Calu3 (cell line): ENCODE measurements at regions not wholly inside any gene's neighbourhood (a gene's known extent, or its start where the extent isn't known, plus 50 kb on each side); places are given as distances from the start of the nearest gene placed in this dataset.

Source experiments
- BruUV-seq: library from RNA; stranded (reverse); fragments of 400-500 nt; replicated peaks from 2 replicates; lab custom pipeline; 2021; lab: Mats Ljungman, UMichigan
- CTCF ChIA-PET: fragments of 300-600 bp; sonication (Branson Sonifier 250); formaldehyde crosslinking; loops from one replicate; lab custom pipeline; 2022; ENCODE audit warnings: antibody characterized with exemption; lab: Charles Lee
- DNase-seq: peaks from one replicate; pipeline ENCODE4 v3.0.0; 2022
- H3K27ac Mint-ChIP-seq: one replicate; pipeline ENCODE4 v1.8.0; 2022; ENCODE audit warnings: mixed read lengths; ENCODE audit not compliant: unreplicated experiment
- H3K27me3 Mint-ChIP-seq: one replicate; pipeline ENCODE4 v1.8.0; 2022; ENCODE audit warnings: mixed read lengths; ENCODE audit not compliant: unreplicated experiment
- H3K36me3 Mint-ChIP-seq: one replicate; pipeline ENCODE4 v1.8.0; 2022; ENCODE audit warnings: mild to moderate bottlenecking, moderate library complexity, mixed read lengths; ENCODE audit not compliant: insufficient read depth, unreplicated experiment
- H3K4me1 Mint-ChIP-seq: one replicate; pipeline ENCODE4 v1.8.0; 2022; ENCODE audit warnings: mild to moderate bottlenecking, low read depth, mixed read lengths; ENCODE audit not compliant: unreplicated experiment
- H3K4me3 Mint-ChIP-seq: one replicate; pipeline ENCODE4 v1.8.0; 2022; ENCODE audit warnings: mild to moderate bottlenecking, low read depth, moderate library complexity, mixed read lengths; ENCODE audit not compliant: unreplicated experiment
- H3K9me3 Mint-ChIP-seq: one replicate; pipeline ENCODE4 v1.8.0; 2022; ENCODE audit warnings: low read depth, mixed read lengths; ENCODE audit not compliant: unreplicated experiment
- CTCF ChIP-seq: fragments of 200-600 bp; IDR thresholded peaks from one replicate; pipeline ENCODE4 v1.8.0; 2022; ENCODE audit warnings: antibody characterized with exemption; ENCODE audit not compliant: unreplicated experiment
- intact Hi-C: fragments of 100-400 bp; cut with micrococcal nuclease; formaldehyde crosslinking; loops from one replicate; pipeline ENCODE4 v1.10.0; 2022; ENCODE audit not compliant: unreplicated experiment

GRCh38 chr19:31146546-31147183 lies 202.6 kb downstream of the TSHZ3 start:
- Mint-ChIP-seq H3K4me1 (no peaks in the 10 kb centered on the region), H3K4me3 (no peak overlapping the region), H3K27ac (no peak overlapping the region), H3K9me3 (peaks cover 14% of the 10 kb centered on the region), H3K36me3 (no peaks in the 10 kb centered on the region), H3K27me3 (no peaks in the 10 kb centered on the region)
- no TSS peak for BruUV-seq
- DNase-seq = no peak
- no peak for TF ChIP-seq CTCF
- intact Hi-C loops = no loop called here
- CTCF ChIA-PET = no interaction called here

GRCh38 chr19:31146015-31146414 lies 203.2 kb downstream of the TSHZ3 start:
- CTCF ChIA-PET = no interaction called here

GRCh38 chr19:31145007-31145406 lies 204.2 kb downstream of the TSHZ3 start:
- no peak for DNase-seq
- Mint-ChIP-seq H3K9me3 (peaks cover 13% of the 10 kb centered on the region), H3K4me1 (no peaks in the 10 kb centered on the region), H3K4me3 (no peak overlapping the region), H3K27me3 (no peaks in the 10 kb centered on the region), H3K36me3 (no peaks in the 10 kb centered on the region), H3K27ac (no peak overlapping the region)
- CTCF ChIA-PET = no interaction called here
- no peak for TF ChIP-seq CTCF
- intact Hi-C loops = no loop called here
- BruUV-seq = no TSS peak

More at GRCh38 chr19:31146015-31146414, 203.2 kb downstream of the TSHZ3 start:
- intact Hi-C loops = no loop called here
- no peak for TF ChIP-seq CTCF
- Mint-ChIP-seq H3K4me3 (no peak overlapping the region), H3K36me3 (no peaks in the 10 kb centered on the region), H3K4me1 (no peaks in the 10 kb centered on the region), H3K27me3 (no peaks in the 10 kb centered on the region), H3K27ac (no peak overlapping the region), H3K9me3 (peaks cover 16% of the 10 kb centered on the region)
- no TSS peak for BruUV-seq
- DNase-seq = no peak

- Mint-ChIP-seq H3K27ac (no peak overlapping the region), H3K4me3 (no peak overlapping the region), H3K36me3 (no peaks in the 10 kb centered on the region), H3K9me3 (peaks cover 17% of the 10 kb centered on the region), H3K27me3 (no peaks in the 10 kb centered on the region), H3K4me1 (no peaks in the 10 kb centered on the region)
- CTCF ChIA-PET = no interaction called here
- intact Hi-C loops = no loop called here
- no peak for DNase-seq
- no TSS peak for BruUV-seq
- TF ChIP-seq CTCF = no peak
These were observed 205.0 kb downstream of the TSHZ3 start for GRCh38 chr19:31144075-31144870.
